HL-60 (cell line): ENCODE measurements at regions not wholly inside any gene's neighbourhood (a gene's known extent, or its start where the extent isn't known, plus 50 kb on each side); places are given as distances from the start of the nearest gene placed in this dataset.

Experiments
- DNase-seq, 2 experiments: peaks; one replicate each; pipeline ENCODE4 v3.0.0-alpha.2; 2010 to 2020; ENCODE audit warnings: low read depth in 1 of 2, low spot score in 1 of 2
- H3K27ac ChIP-seq: fragments of 250-450 bp; sonication (Bioruptor Pico); replicated peaks from 2 replicates; pipeline ENCODE4 v1.5.1; 2020; ENCODE audit warnings: mild to moderate bottlenecking, moderate library complexity
- H3K27me3 ChIP-seq: fragments of 250-450 bp; sonication (Bioruptor Pico); 2 replicates; pipeline ENCODE4 v1.5.1; 2021; ENCODE audit warnings: mild to moderate bottlenecking, moderate library complexity; ENCODE audit not compliant: insufficient read depth, poor library complexity, severe bottlenecking
- H3K4me3 ChIP-seq: replicated peaks from 2 replicates; pipeline ENCODE4 v1.5.1; 2011; ENCODE audit warnings: mild to moderate bottlenecking, control low read depth, low read length; ENCODE audit not compliant: insufficient read depth
- GABPA ChIP-seq: IDR thresholded peaks from 2 replicates; pipeline ENCODE4 v1.6.1; 2012; ENCODE audit warnings: low read depth
- POLR2AphosphoS5 ChIP-seq: IDR thresholded peaks from 2 replicates; pipeline ENCODE4 v1.6.1; 2012; ENCODE audit warnings: low read depth
- SPI1 ChIP-seq: IDR thresholded peaks from 2 replicates; pipeline ENCODE4 v1.6.1; 2012; ENCODE audit warnings: low read depth, mild to moderate bottlenecking, borderline replicate concordance
- TF ChIP-seq, protein P1 (sequence below): IDR thresholded peaks from 2 replicates; pipeline ENCODE4 v1.6.1; 2012; ENCODE audit warnings: low read depth; ENCODE audit not compliant: insufficient replicate concordance
- TF ChIP-seq, protein P2 (sequence below): IDR thresholded peaks from one replicate; pipeline ENCODE4 v1.5.1; 2011; ENCODE audit warnings: low read length, control low read depth, inconsistent platforms; ENCODE audit not compliant: insufficient read depth

DNA sequence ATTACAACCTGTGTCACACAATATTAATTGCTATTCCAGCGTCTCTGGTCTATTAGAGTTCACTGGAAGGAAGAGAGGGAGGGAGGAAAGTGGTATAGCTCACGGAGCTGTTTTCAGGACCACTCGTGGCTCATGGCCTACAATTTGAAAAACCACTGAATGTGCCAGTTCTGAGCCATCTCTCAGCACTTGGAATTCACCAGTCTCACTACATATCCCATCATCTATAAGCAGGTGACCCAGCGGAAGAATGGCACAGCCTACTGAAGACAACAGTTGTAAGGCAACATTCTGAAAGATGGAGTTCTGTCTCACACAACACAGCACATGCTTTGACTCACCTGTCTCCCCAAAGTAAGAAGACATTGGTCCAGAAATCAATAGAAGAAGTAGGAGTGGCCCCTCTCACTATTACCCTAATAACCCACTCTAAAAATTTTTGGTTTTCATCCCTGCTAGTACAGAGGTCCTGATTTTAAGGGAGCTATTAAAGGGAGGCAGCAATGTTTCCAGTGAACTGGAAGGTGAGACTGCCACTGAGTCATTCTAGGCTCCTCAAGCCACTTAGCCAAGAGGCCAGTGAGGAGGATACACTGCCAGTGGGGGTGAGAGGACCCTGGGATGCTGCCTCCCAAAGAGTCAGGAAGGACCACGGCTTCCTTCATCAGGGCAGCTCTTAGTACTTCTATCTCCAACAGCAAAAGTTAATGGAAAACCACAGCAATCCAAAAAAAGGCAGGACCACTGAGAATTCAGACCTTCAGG, 50.0 kb upstream of the DOCK9 start:
- Histone ChIP-seq H3K4me3 (no peak overlapping the region), H3K27ac (no peak overlapping the region), H3K27me3 (peaks cover 16% of the 10 kb centered on the region)
- TF ChIP-seq GABPA = no peak
- TF ChIP-seq, protein P1, sequence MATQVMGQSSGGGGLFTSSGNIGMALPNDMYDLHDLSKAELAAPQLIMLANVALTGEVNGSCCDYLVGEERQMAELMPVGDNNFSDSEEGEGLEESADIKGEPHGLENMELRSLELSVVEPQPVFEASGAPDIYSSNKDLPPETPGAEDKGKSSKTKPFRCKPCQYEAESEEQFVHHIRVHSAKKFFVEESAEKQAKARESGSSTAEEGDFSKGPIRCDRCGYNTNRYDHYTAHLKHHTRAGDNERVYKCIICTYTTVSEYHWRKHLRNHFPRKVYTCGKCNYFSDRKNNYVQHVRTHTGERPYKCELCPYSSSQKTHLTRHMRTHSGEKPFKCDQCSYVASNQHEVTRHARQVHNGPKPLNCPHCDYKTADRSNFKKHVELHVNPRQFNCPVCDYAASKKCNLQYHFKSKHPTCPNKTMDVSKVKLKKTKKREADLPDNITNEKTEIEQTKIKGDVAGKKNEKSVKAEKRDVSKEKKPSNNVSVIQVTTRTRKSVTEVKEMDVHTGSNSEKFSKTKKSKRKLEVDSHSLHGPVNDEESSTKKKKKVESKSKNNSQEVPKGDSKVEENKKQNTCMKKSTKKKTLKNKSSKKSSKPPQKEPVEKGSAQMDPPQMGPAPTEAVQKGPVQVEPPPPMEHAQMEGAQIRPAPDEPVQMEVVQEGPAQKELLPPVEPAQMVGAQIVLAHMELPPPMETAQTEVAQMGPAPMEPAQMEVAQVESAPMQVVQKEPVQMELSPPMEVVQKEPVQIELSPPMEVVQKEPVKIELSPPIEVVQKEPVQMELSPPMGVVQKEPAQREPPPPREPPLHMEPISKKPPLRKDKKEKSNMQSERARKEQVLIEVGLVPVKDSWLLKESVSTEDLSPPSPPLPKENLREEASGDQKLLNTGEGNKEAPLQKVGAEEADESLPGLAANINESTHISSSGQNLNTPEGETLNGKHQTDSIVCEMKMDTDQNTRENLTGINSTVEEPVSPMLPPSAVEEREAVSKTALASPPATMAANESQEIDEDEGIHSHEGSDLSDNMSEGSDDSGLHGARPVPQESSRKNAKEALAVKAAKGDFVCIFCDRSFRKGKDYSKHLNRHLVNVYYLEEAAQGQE = no peak
- TF ChIP-seq, protein P2, sequence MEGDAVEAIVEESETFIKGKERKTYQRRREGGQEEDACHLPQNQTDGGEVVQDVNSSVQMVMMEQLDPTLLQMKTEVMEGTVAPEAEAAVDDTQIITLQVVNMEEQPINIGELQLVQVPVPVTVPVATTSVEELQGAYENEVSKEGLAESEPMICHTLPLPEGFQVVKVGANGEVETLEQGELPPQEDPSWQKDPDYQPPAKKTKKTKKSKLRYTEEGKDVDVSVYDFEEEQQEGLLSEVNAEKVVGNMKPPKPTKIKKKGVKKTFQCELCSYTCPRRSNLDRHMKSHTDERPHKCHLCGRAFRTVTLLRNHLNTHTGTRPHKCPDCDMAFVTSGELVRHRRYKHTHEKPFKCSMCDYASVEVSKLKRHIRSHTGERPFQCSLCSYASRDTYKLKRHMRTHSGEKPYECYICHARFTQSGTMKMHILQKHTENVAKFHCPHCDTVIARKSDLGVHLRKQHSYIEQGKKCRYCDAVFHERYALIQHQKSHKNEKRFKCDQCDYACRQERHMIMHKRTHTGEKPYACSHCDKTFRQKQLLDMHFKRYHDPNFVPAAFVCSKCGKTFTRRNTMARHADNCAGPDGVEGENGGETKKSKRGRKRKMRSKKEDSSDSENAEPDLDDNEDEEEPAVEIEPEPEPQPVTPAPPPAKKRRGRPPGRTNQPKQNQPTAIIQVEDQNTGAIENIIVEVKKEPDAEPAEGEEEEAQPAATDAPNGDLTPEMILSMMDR = no peak
- no peak for TF ChIP-seq POLR2AphosphoS5
- no peak for TF ChIP-seq SPI1
- DNase-seq = no peak

DNA sequence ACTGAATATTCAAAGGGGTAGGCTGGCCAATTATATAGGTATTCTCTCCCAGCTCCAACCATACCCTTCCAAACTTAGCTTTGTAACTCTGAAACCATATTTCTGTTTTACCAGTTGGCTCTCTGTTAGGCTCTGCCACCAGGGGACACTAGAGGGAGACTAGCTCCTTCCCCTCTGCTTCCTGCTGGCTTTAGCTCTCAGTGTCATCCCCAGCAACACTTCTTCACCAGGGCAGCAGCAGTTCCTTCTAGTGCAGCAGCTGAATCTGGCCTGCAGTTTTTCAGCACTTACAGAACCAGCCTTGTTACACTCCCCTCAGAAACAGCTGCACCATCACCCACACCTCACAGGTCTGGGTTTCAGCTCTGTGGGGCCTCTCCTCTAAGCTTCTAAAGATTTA, 51.0 kb upstream of the DOCK9 start:
- TF ChIP-seq SPI1 = no peak
- TF ChIP-seq, protein P2 = peak; percentile 16
- Histone ChIP-seq H3K27me3 (peaks cover 18% of the 10 kb centered on the region), H3K27ac (no peak overlapping the region), H3K4me3 (no peak overlapping the region)
- DNase-seq = peak in 1 of 2 experiments; percentile 53

DNA sequence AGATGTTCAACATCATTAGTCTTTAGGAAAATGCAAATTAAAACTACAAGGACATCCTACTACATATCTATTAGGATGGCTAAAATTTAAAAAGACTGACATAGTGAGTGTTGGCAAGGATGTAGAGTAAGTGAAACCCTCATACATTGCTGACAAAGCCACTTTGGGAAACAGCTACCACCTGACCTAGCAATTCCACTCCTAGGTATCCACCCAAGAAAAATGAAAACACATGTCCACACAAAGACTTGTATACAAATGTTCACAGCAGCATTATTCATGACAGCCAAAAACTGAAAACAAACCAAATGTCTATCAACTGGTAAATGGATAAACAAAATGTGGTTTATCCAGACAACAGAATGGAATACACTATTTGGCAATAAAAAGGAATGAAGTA, 51.7 kb upstream of the DOCK9 start:
- Histone ChIP-seq H3K4me3 (no peak overlapping the region), H3K27ac (no peak overlapping the region), H3K27me3 (peaks cover 19% of the 10 kb centered on the region)
- DNase-seq = no peak
- TF ChIP-seq SPI1 = no peak
- TF ChIP-seq, protein P1 = no peak
- TF ChIP-seq, protein P2 = no peak
- no peak for TF ChIP-seq GABPA
- no peak for TF ChIP-seq POLR2AphosphoS5

DNA sequence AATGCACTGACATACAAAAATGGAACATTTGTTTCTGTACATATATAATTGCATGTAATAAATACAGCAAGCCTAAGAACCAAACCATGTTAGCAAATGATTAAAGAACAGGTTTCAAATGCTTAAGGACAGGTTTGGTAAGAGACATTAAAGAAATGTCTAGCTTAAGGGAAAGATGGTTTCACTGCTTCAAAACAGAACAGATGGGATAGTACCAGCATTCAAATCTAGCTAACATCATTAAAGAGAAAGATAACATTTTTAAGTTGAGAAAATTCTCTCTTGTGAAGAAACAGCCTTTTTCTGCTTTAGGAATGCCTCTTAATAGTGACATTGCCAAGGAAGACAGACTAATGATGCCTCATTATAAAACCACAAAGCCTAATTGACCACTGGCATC, 52.5 kb upstream of the DOCK9 start:
- no peak overlapping the region for H3K27ac ChIP-seq
- TF ChIP-seq SPI1 = no peak
- TF ChIP-seq, protein P1 = no peak
- TF ChIP-seq, protein P2 = no peak
- no peak for TF ChIP-seq POLR2AphosphoS5
- no peak for TF ChIP-seq GABPA
- no peak overlapping the region for H3K4me3 ChIP-seq
- H3K27me3 ChIP-seq = peaks cover 27% of the 10 kb centered on the region
- no peak for DNase-seq
